ENCODE measurements at regions not wholly inside any gene's neighbourhood (a gene's known extent, or its start where the extent isn't known, plus 50 kb on each side); places are given as distances from the start of the nearest gene placed in this dataset.

DNA sequence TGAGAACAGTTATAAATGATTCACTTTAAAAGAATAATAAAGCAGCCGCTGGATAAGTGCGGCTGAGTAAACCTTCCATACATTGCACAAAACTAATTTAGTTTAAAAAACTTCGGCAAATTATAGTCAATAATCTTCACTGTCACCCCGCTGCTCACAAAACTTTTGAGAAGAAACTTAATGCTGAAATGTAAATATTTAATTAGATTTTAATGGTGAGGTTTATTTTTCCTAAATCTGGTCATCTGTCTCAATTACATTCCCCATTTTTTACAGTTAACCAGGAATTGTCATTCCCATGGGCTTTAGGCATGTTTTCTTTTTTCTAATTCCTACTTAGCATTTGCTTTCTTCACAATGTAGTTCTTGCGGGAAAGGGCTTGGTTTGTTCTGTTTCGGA lies 169.8 kb downstream of the CAAP1 start:
- POLR2A ChIA-PET, result interaction anchor here (1.6 kb wide), 1 partner anchor 133 kb away, joined by 6 read pairs; no protein-coding TSS in a partner anchor
- TF ChIP-seq, protein P1, sequence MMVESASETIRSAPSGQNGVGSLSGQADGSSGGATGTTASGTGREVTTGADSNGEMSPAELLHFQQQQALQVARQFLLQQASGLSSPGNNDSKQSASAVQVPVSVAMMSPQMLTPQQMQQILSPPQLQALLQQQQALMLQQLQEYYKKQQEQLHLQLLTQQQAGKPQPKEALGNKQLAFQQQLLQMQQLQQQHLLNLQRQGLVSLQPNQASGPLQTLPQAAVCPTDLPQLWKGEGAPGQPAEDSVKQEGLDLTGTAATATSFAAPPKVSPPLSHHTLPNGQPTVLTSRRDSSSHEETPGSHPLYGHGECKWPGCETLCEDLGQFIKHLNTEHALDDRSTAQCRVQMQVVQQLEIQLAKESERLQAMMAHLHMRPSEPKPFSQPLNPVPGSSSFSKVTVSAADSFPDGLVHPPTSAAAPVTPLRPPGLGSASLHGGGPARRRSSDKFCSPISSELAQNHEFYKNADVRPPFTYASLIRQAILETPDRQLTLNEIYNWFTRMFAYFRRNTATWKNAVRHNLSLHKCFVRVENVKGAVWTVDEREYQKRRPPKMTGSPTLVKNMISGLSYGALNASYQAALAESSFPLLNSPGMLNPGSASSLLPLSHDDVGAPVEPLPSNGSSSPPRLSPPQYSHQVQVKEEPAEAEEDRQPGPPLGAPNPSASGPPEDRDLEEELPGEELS (CRISPR knock-in tag; IDR thresholded peaks at IDR 0.05), result no peak
- TF ChIP-seq NFATC4 (CRISPR knock-in tag; IDR thresholded peaks at IDR 0.05) (no peak), ZMAT4 (CRISPR knock-in tag; IDR thresholded peaks at IDR 0.05) (no peak), RELA (CRISPR knock-in tag; IDR thresholded peaks at IDR 0.05; ENCODE audit: borderline replicate concordance) (no peak)
- Mint-ChIP-seq H3K9me3 (no peaks in the 10 kb centered on the region), H3K4me3 (no peak overlapping the region), H3K27me3 (ENCODE audit: low read depth) (peaks cover 13% of the 10 kb centered on the region), H3K4me1 (peaks cover 18% of the 10 kb centered on the region), H3K36me3 (no peaks in the 10 kb centered on the region), H3K27ac (no peak overlapping the region)
- CTCF ChIA-PET, result interaction anchor here (0.6 to 2.8 kb wide), 29 partner anchors 9 to 253 kb away, joined by 3 to 34 read pairs (median 5); partner anchors contain the start of gene CAAP1
- DNase-seq (ENCODE audit: low spot score), result no peak
- ATAC-seq, result no peak

DNA sequence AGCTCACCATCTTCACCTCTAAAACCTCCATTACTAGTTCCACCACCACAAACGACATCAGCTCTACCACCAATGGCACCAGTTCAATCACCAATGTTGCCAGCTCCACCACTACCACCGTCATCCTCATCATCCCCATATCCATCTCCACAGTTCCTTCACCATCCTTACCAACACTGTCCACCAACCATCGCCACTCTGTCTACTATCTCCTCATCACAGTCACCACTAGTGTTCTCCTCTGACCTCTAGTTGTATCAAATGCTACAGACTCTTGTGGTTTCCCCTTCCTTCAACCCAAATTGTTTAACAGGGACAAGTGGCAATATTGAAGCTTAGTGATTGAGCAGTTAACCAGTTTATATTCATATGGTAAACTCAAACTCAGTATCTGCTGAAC lies 182.6 kb downstream of the CAAP1 start:
- ATAC-seq, result no peak
- H3K36me3 Mint-ChIP-seq, result no peaks in the 10 kb centered on the region
- DNase-seq (ENCODE audit: low spot score), result no peak
- H3K4me3 Mint-ChIP-seq, result no peak overlapping the region
- ChIA-PET CTCF (interaction anchor here (3.0 kb wide), 1 partner anchor 14 kb away, joined by 10 read pairs; no protein-coding TSS in a partner anchor), POLR2A (no interaction called here)
- H3K27me3 Mint-ChIP-seq (ENCODE audit: low read depth), result no peaks in the 10 kb centered on the region; the same call in none of the 2 replicates
- no peaks in the 10 kb centered on the region for H3K9me3 Mint-ChIP-seq
- H3K4me1 Mint-ChIP-seq, result peaks cover 5% of the 10 kb centered on the region
- no peak overlapping the region for H3K27ac Mint-ChIP-seq
- TF ChIP-seq ZSCAN18 (CRISPR knock-in tag; IDR thresholded peaks at IDR 0.05) (no peak), SOX15 (CRISPR knock-in tag; IDR thresholded peaks at IDR 0.05) (no peak), IRF1 (CRISPR knock-in tag; IDR thresholded peaks at IDR 0.05) (no peak), JAZF1 (CRISPR knock-in tag; IDR thresholded peaks at IDR 0.05) (no peak), ELF4 (CRISPR knock-in tag; IDR thresholded peaks at IDR 0.05; ENCODE audit: low read depth) (no peak), ZNF263 (CRISPR knock-in tag; IDR thresholded peaks at IDR 0.05; ENCODE audit: low read depth) (no peak), SMAD4 (CRISPR knock-in tag; IDR thresholded peaks at IDR 0.05) (no peak), ATF6 (CRISPR knock-in tag; IDR thresholded peaks at IDR 0.05) (no peak), ATF2 (CRISPR knock-in tag; IDR thresholded peaks at IDR 0.05; ENCODE audit: borderline replicate concordance, low read depth) (no peak), ZBTB21 (CRISPR knock-in tag; IDR thresholded peaks at IDR 0.05; ENCODE audit: borderline replicate concordance) (no peak), ETV6 (CRISPR knock-in tag; IDR thresholded peaks at IDR 0.05) (no peak), ZNF219 (CRISPR knock-in tag; IDR thresholded peaks at IDR 0.05; ENCODE audit: borderline replicate concordance) (no peak), TCF7 (CRISPR knock-in tag; IDR thresholded peaks at IDR 0.05; ENCODE audit: low read depth) (no peak), EMX1 (CRISPR knock-in tag; IDR thresholded peaks at IDR 0.05) (no peak)
- TF ChIP-seq, protein P2, sequence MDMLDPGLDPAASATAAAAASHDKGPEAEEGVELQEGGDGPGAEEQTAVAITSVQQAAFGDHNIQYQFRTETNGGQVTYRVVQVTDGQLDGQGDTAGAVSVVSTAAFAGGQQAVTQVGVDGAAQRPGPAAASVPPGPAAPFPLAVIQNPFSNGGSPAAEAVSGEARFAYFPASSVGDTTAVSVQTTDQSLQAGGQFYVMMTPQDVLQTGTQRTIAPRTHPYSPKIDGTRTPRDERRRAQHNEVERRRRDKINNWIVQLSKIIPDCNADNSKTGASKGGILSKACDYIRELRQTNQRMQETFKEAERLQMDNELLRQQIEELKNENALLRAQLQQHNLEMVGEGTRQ (CRISPR knock-in tag; IDR thresholded peaks at IDR 0.05), result no peak
- TF ChIP-seq, protein P3, sequence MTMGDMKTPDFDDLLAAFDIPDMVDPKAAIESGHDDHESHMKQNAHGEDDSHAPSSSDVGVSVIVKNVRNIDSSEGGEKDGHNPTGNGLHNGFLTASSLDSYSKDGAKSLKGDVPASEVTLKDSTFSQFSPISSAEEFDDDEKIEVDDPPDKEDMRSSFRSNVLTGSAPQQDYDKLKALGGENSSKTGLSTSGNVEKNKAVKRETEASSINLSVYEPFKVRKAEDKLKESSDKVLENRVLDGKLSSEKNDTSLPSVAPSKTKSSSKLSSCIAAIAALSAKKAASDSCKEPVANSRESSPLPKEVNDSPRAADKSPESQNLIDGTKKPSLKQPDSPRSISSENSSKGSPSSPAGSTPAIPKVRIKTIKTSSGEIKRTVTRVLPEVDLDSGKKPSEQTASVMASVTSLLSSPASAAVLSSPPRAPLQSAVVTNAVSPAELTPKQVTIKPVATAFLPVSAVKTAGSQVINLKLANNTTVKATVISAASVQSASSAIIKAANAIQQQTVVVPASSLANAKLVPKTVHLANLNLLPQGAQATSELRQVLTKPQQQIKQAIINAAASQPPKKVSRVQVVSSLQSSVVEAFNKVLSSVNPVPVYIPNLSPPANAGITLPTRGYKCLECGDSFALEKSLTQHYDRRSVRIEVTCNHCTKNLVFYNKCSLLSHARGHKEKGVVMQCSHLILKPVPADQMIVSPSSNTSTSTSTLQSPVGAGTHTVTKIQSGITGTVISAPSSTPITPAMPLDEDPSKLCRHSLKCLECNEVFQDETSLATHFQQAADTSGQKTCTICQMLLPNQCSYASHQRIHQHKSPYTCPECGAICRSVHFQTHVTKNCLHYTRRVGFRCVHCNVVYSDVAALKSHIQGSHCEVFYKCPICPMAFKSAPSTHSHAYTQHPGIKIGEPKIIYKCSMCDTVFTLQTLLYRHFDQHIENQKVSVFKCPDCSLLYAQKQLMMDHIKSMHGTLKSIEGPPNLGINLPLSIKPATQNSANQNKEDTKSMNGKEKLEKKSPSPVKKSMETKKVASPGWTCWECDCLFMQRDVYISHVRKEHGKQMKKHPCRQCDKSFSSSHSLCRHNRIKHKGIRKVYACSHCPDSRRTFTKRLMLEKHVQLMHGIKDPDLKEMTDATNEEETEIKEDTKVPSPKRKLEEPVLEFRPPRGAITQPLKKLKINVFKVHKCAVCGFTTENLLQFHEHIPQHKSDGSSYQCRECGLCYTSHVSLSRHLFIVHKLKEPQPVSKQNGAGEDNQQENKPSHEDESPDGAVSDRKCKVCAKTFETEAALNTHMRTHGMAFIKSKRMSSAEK (CRISPR knock-in tag; IDR thresholded peaks at IDR 0.05; ENCODE audit: borderline replicate concordance), result no peak
